Fibroblast of lung (primary cell): ENCODE measurements at regions not wholly inside any gene's neighbourhood (a gene's known extent, or its start where the extent isn't known, plus 50 kb on each side); places are given as distances from the start of the nearest gene placed in this dataset.

Experiments used
- CTCF ChIP-seq, 2 donors: IDR thresholded peaks in 1 of 2; conservative IDR thresholded peaks in 1 of 2; 1 replicate in 1 of 2; 2 replicates in 1 of 2; pipeline ENCODE4 v1.5.1; 2011 to 2012; ENCODE audit warnings: low read length in 2 of 2, control low read depth in 1 of 2, inconsistent platforms in 1 of 2, low read depth in 1 of 2, mild to moderate bottlenecking in 1 of 2
- EZH2 ChIP-seq: IDR thresholded peaks from 2 replicates; pipeline ENCODE4 v1.5.1; 2012; ENCODE audit warnings: low read length, control low read depth, mild to moderate bottlenecking; ENCODE audit errors: missing control alignments

GRCh38 chr6:165766457-165766856 is 103.4 kb upstream of the PDE10A start:
- no peak for TF ChIP-seq CTCF (conservative IDR thresholded peaks at IDR 0.05 in 1 of 2, IDR thresholded peaks at IDR 0.05 in 1 of 2; ENCODE audit: low read depth in 1 of 2, low read length in 2 of 2)
- TF ChIP-seq EZH2: no peak
